22Rv1 (cell line): ENCODE measurements at regions not wholly inside any gene's neighbourhood (a gene's known extent, or its start where the extent isn't known, plus 50 kb on each side); places are given as distances from the start of the nearest gene placed in this dataset.
"Not testable (repeated sequence)": the region's sequence is repeated elsewhere in the genome, so short reads cannot be mapped to it uniquely, and the experiment has no call there.

ENCODE experiments used
- ZFX ChIP-seq: fragments of 450-650 bp; IDR thresholded peaks from 2 replicates; pipeline ENCODE4 v1.6.1; 2017; ENCODE audit warnings: antibody characterized with exemption, borderline replicate concordance
- TF ChIP-seq, protein P1 (sequence below): fragments of 450-650 bp; IDR thresholded peaks from 2 replicates; pipeline ENCODE4 v1.5.1; 2017; ENCODE audit warnings: mild to moderate bottlenecking

DNA sequence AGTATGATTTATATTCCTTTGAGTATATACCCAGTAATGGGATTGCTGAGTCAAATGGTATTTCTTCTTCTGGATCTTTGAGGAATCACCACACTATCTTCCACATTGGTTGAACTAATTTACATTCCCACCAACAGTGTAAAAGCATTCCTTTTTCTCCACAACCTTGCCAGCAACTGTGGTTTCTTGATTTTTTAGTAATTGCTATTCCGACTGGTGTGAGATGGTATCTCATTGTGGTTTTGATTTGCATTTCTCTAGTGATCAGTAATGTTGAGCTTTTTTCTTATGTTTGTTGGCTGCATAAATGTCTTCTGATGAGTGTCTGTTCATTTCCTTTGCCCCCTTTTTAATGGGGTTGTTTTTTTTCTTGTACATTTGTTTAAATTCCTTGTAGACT is 228.3 kb downstream of the BTBD3 start:
- TF ChIP-seq, protein P1, sequence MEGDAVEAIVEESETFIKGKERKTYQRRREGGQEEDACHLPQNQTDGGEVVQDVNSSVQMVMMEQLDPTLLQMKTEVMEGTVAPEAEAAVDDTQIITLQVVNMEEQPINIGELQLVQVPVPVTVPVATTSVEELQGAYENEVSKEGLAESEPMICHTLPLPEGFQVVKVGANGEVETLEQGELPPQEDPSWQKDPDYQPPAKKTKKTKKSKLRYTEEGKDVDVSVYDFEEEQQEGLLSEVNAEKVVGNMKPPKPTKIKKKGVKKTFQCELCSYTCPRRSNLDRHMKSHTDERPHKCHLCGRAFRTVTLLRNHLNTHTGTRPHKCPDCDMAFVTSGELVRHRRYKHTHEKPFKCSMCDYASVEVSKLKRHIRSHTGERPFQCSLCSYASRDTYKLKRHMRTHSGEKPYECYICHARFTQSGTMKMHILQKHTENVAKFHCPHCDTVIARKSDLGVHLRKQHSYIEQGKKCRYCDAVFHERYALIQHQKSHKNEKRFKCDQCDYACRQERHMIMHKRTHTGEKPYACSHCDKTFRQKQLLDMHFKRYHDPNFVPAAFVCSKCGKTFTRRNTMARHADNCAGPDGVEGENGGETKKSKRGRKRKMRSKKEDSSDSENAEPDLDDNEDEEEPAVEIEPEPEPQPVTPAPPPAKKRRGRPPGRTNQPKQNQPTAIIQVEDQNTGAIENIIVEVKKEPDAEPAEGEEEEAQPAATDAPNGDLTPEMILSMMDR: not testable (repeated sequence)
- not testable (repeated sequence) for TF ChIP-seq ZFX
